Panc1 (cell line): ENCODE measurements at regions not wholly inside any gene's neighbourhood (a gene's known extent, or its start where the extent isn't known, plus 50 kb on each side); places are given as distances from the start of the nearest gene placed in this dataset.

ENCODE experiments used
- ATAC-seq: fragments of 200-7000 bp; cut with Tn5 transposase; 2 replicates; pipeline ENCODE4 v1.9.1; 2020; ENCODE audit warnings: mild to moderate bottlenecking, moderate library complexity
- BruUV-seq: library from RNA; stranded (reverse); fragments of 400-500 nt; replicated peaks from 2 replicates; lab custom pipeline; 2021; lab: Mats Ljungman, UMichigan
- CTCF ChIA-PET: fragments of 300-600 bp; sonication (Branson Sonifier 250); formaldehyde crosslinking; loops from one replicate; lab custom pipeline; 2022; ENCODE audit warnings: antibody characterized with exemption; lab: Charles Lee
- POLR2A ChIA-PET: fragments of 300-600 bp; sonication (Branson Sonifier 250); formaldehyde crosslinking; loops from one replicate; lab custom pipeline; 2022; ENCODE audit warnings: antibody characterized with exemption; lab: Charles Lee
- DNase-seq: peaks from one replicate; pipeline ENCODE4 v3.0.0-alpha.2; 2010; ENCODE audit warnings: low read depth, low spot score
- H3K27ac ChIP-seq: 2 replicates; pipeline ENCODE4 v1.5.1; 2011; ENCODE audit warnings: mild to moderate bottlenecking, low read length, inconsistent platforms
- H3K27me3 ChIP-seq: fragments of 200-500 bp; sonication (Bioruptor generic); 2 replicates; pipeline ENCODE4 v1.6.0; 2014; ENCODE audit warnings: low read length, inconsistent platforms; ENCODE audit not compliant: control insufficient read depth, insufficient read depth
- H3K36me3 ChIP-seq: fragments of 200-500 bp; sonication (Bioruptor generic); 2 replicates; pipeline ENCODE4 v1.5.1; 2014; ENCODE audit warnings: inconsistent platforms, mild to moderate bottlenecking, low read length, moderate library complexity; ENCODE audit not compliant: control insufficient read depth, insufficient read depth
- H3K4me1 ChIP-seq: 2 replicates; pipeline ENCODE4 v1.5.1; 2011; ENCODE audit warnings: inconsistent platforms, mild to moderate bottlenecking, low read length, moderate library complexity; ENCODE audit not compliant: control insufficient read depth, insufficient read depth
- H3K4me3 ChIP-seq, 2 experiments: 2 replicates each; pipeline ENCODE4 v1.5.1; 2011 to 2012; ENCODE audit warnings: low read depth in 2 of 2, low read length in 2 of 2, mild to moderate bottlenecking in 2 of 2, inconsistent platforms in 1 of 2, moderate library complexity in 1 of 2
- H3K9me3 ChIP-seq: fragments of 200-500 bp; sonication (Bioruptor generic); 2 replicates; pipeline ENCODE4 v1.5.1; 2014; ENCODE audit warnings: low read depth, mild to moderate bottlenecking, inconsistent platforms, low read length, moderate library complexity; ENCODE audit not compliant: control insufficient read depth, insufficient read depth
- CTCF ChIP-seq: fragments of 450-650 bp; IDR thresholded peaks from 2 replicates; pipeline ENCODE4 v1.5.1; 2017; ENCODE audit warnings: mild to moderate bottlenecking
- POLR2AphosphoS5 ChIP-seq: IDR thresholded peaks from 2 replicates; pipeline ENCODE4 v1.6.1; 2012; ENCODE audit warnings: mild to moderate bottlenecking, low read depth, low read length, moderate library complexity
- SIN3A ChIP-seq: IDR thresholded peaks from 2 replicates; pipeline ENCODE4 v1.6.1; 2012; ENCODE audit warnings: low read depth, mild to moderate bottlenecking, low read length, moderate library complexity, borderline replicate concordance; ENCODE audit not compliant: insufficient read depth
- TCF7L2 ChIP-seq: IDR thresholded peaks from 2 replicates; pipeline ENCODE4 v1.6.1; 2011; ENCODE audit warnings: mild to moderate bottlenecking, low read depth, low read length, inconsistent platforms
- in situ Hi-C: cut with HindIII; loops from 2 replicates; pipeline ENCODE4 v1.10.0; 2016; ENCODE audit warnings: low sequenced_read_pairs, low pct_unique_long_range_greater_than_20kb
- intact Hi-C: fragments of 100-400 bp; cut with micrococcal nuclease; formaldehyde crosslinking; loops from one replicate; pipeline ENCODE4 v1.10.0; 2022; ENCODE audit not compliant: unreplicated experiment
- TF ChIP-seq, protein P1 (sequence below), 2 experiments: IDR thresholded peaks; 2 replicates each; pipeline ENCODE4 v1.6.1; 2011 to 2012; ENCODE audit warnings: low read depth in 2 of 2, control low read depth in 1 of 2, low read length in 1 of 2, mild to moderate bottlenecking in 1 of 2, moderate library complexity in 1 of 2; ENCODE audit not compliant: insufficient read depth in 1 of 2

GRCh38 chr18:51687845-51688585, 490.5 kb upstream of the MEX3C start:
- ATAC-seq (no peak), DNase-seq (no peak)
- ChIA-PET POLR2A (no interaction called here), CTCF (no interaction called here)
- H3K4me3 ChIP-seq: no peak overlapping the region
- no TSS peak for BruUV-seq
- no peaks in the 10 kb centered on the region for H3K27me3 ChIP-seq
- in situ Hi-C loops (no loop called here), intact Hi-C loops (no loop called here)
- H3K27ac ChIP-seq: no peak overlapping the region
- H3K4me1 ChIP-seq: no peaks in the 10 kb centered on the region
- no peaks in the 10 kb centered on the region for H3K36me3 ChIP-seq
- TF ChIP-seq TCF7L2: no peak
- TF ChIP-seq SIN3A: no peak
- no peak for TF ChIP-seq POLR2AphosphoS5
- H3K9me3 ChIP-seq: no peaks in the 10 kb centered on the region

DNA sequence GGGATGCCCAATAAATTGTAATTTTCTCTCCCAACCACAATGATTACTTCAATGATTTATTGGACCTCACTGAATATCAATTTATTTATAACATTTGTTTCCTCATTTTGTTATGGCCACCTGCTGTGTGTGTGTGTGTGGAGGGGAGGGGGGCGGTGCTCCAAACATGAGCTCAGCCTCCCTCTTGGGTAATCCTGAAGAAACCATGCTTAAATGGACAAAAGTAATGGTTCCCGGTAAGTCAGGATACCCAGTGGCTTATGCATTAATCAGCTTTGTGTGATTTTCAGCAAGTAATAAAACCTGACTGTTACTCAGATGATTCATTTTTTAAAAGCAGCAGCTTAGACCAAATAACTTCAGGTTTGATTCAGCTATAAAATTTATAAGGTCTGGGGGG, 495.1 kb upstream of the MEX3C start:
- in situ Hi-C loops: no loop called here
- CTCF ChIA-PET: no interaction called here
- no TSS peak for BruUV-seq
- ATAC-seq: no peak
- intact Hi-C loops: no loop called here
- H3K36me3 ChIP-seq: no peaks in the 10 kb centered on the region
- H3K27me3 ChIP-seq: no peaks in the 10 kb centered on the region
- no peak overlapping the region for H3K27ac ChIP-seq
- no peaks in the 10 kb centered on the region for H3K4me1 ChIP-seq
- TF ChIP-seq TCF7L2 (no peak), POLR2AphosphoS5 (no peak), CTCF (no peak), SIN3A (no peak)
- TF ChIP-seq, protein P1, sequence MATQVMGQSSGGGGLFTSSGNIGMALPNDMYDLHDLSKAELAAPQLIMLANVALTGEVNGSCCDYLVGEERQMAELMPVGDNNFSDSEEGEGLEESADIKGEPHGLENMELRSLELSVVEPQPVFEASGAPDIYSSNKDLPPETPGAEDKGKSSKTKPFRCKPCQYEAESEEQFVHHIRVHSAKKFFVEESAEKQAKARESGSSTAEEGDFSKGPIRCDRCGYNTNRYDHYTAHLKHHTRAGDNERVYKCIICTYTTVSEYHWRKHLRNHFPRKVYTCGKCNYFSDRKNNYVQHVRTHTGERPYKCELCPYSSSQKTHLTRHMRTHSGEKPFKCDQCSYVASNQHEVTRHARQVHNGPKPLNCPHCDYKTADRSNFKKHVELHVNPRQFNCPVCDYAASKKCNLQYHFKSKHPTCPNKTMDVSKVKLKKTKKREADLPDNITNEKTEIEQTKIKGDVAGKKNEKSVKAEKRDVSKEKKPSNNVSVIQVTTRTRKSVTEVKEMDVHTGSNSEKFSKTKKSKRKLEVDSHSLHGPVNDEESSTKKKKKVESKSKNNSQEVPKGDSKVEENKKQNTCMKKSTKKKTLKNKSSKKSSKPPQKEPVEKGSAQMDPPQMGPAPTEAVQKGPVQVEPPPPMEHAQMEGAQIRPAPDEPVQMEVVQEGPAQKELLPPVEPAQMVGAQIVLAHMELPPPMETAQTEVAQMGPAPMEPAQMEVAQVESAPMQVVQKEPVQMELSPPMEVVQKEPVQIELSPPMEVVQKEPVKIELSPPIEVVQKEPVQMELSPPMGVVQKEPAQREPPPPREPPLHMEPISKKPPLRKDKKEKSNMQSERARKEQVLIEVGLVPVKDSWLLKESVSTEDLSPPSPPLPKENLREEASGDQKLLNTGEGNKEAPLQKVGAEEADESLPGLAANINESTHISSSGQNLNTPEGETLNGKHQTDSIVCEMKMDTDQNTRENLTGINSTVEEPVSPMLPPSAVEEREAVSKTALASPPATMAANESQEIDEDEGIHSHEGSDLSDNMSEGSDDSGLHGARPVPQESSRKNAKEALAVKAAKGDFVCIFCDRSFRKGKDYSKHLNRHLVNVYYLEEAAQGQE (IDR thresholded peaks at IDR 0.05; ENCODE audit: insufficient read depth in 1 of 2, low read depth in 2 of 2, low read length in 1 of 2): no peak
- H3K4me3 ChIP-seq: no peak overlapping the region
- no peaks in the 10 kb centered on the region for H3K9me3 ChIP-seq
- POLR2A ChIA-PET: no interaction called here
- DNase-seq: no peak

GRCh38 chr18:51711298-51711889, 513.9 kb upstream of the MEX3C start:
- no peaks in the 10 kb centered on the region for H3K27me3 ChIP-seq
- no peak overlapping the region for H3K27ac ChIP-seq
- no TSS peak for BruUV-seq
- TF ChIP-seq TCF7L2 (no peak), CTCF (no peak)
- in situ Hi-C loops (no loop called here), intact Hi-C loops (no loop called here)
- DNase-seq: no peak
- no peak overlapping the region for H3K4me3 ChIP-seq
- CTCF ChIA-PET: no interaction called here
- POLR2A ChIA-PET: no interaction called here
- no peaks in the 10 kb centered on the region for H3K9me3 ChIP-seq
- no peak for ATAC-seq
- H3K36me3 ChIP-seq: no peaks in the 10 kb centered on the region
- no peaks in the 10 kb centered on the region for H3K4me1 ChIP-seq
